Keratinocyte (primary cell): ENCODE measurements at regions not wholly inside any gene's neighbourhood (a gene's known extent, or its start where the extent isn't known, plus 50 kb on each side); places are given as distances from the start of the nearest gene placed in this dataset.

Experiments
- CTCF ChIP-seq, 3 experiments: IDR thresholded peaks in 1 of 3; conservative IDR thresholded peaks in 1 of 3; optimal IDR thresholded peaks in 1 of 3; 2 replicates in 2 of 3; 3 replicates in 1 of 3; pipeline versions ENCODE3 to v1.5.1; 2011; ENCODE audit warnings: low read length in 3 of 3, mild to moderate bottlenecking in 3 of 3, moderate library complexity in 2 of 3, control low read depth in 1 of 3, inconsistent platforms in 1 of 3; ENCODE audit not compliant: insufficient read depth in 2 of 3; ENCODE audit errors: extremely low read depth in 1 of 3
- EZH2 ChIP-seq: IDR thresholded peaks from one replicate; pipeline ENCODE4 v1.6.1; 2012; ENCODE audit warnings: inconsistent platforms, mild to moderate bottlenecking, low read length, moderate library complexity

- TF ChIP-seq CTCF (optimal IDR thresholded peaks at IDR 0.05 in 1 of 3, IDR thresholded peaks at IDR 0.05 in 1 of 3, conservative IDR thresholded peaks at IDR 0.05 in 1 of 3; ENCODE audit: extremely low read depth in 1 of 3, insufficient read depth in 2 of 3, low read length in 3 of 3) (no peak), EZH2 (no peak)
Observed at GRCh38 chr1:56153276-56153675, 426.1 kb downstream of the PLPP3 start.
